H1 (cell line): ENCODE measurements at regions not wholly inside any gene's neighbourhood (a gene's known extent, or its start where the extent isn't known, plus 50 kb on each side); places are given as distances from the start of the nearest gene placed in this dataset.

ENCODE experiments used
- BRCA1 ChIP-seq: IDR thresholded peaks from 2 replicates; pipeline ENCODE4 v1.6.1; 2012; ENCODE audit warnings: low read depth, low read length, improper control_type of control experiment
- CREB1 ChIP-seq: IDR thresholded peaks from 2 replicates; pipeline ENCODE4 v1.6.1; 2012; ENCODE audit warnings: inconsistent platforms
- CTBP2 ChIP-seq: IDR thresholded peaks from 2 replicates; pipeline ENCODE4 v1.7.0; 2011; ENCODE audit warnings: borderline replicate concordance, mild to moderate bottlenecking, moderate library complexity, mixed read lengths, low read length; ENCODE audit not compliant: insufficient read depth, insufficient read length
- HDAC6 ChIP-seq: IDR thresholded peaks from one replicate; pipeline ENCODE4 v1.7.1; 2012; ENCODE audit warnings: low read depth, mild to moderate bottlenecking, inconsistent platforms, low read length, moderate library complexity
- NRF1 ChIP-seq: IDR thresholded peaks from 2 replicates; pipeline ENCODE4 v1.6.1; 2011; ENCODE audit warnings: mild to moderate bottlenecking, low read depth, low read length, improper control_type of control experiment
- RFX5 ChIP-seq: IDR thresholded peaks from 2 replicates; pipeline ENCODE4 v1.6.1; 2011; ENCODE audit warnings: low read depth, low read length, improper control_type of control experiment, borderline replicate concordance
- TAF1 ChIP-seq: IDR thresholded peaks from 2 replicates; pipeline ENCODE4 v1.6.1; 2011; ENCODE audit warnings: mild to moderate bottlenecking, low read depth, low read length
- TEAD4 ChIP-seq: IDR thresholded peaks from 2 replicates; pipeline ENCODE4 v1.6.1; 2012; ENCODE audit warnings: low read depth, low read length, inconsistent platforms, mixed read lengths
- TF ChIP-seq, protein P1 (sequence below): fragments of 300-600 bp; sonication (generic); IDR thresholded peaks from 2 replicates; pipeline ENCODE4 v1.7.1; 2012; ENCODE audit warnings: low read length, moderate library complexity, mild to moderate bottlenecking, inconsistent platforms; ENCODE audit not compliant: insufficient replicate concordance

GRCh38 chr4:117324851-117325491 is 239.6 kb upstream of the TRAM1L1 start (continued):
- TF ChIP-seq, protein P1, sequence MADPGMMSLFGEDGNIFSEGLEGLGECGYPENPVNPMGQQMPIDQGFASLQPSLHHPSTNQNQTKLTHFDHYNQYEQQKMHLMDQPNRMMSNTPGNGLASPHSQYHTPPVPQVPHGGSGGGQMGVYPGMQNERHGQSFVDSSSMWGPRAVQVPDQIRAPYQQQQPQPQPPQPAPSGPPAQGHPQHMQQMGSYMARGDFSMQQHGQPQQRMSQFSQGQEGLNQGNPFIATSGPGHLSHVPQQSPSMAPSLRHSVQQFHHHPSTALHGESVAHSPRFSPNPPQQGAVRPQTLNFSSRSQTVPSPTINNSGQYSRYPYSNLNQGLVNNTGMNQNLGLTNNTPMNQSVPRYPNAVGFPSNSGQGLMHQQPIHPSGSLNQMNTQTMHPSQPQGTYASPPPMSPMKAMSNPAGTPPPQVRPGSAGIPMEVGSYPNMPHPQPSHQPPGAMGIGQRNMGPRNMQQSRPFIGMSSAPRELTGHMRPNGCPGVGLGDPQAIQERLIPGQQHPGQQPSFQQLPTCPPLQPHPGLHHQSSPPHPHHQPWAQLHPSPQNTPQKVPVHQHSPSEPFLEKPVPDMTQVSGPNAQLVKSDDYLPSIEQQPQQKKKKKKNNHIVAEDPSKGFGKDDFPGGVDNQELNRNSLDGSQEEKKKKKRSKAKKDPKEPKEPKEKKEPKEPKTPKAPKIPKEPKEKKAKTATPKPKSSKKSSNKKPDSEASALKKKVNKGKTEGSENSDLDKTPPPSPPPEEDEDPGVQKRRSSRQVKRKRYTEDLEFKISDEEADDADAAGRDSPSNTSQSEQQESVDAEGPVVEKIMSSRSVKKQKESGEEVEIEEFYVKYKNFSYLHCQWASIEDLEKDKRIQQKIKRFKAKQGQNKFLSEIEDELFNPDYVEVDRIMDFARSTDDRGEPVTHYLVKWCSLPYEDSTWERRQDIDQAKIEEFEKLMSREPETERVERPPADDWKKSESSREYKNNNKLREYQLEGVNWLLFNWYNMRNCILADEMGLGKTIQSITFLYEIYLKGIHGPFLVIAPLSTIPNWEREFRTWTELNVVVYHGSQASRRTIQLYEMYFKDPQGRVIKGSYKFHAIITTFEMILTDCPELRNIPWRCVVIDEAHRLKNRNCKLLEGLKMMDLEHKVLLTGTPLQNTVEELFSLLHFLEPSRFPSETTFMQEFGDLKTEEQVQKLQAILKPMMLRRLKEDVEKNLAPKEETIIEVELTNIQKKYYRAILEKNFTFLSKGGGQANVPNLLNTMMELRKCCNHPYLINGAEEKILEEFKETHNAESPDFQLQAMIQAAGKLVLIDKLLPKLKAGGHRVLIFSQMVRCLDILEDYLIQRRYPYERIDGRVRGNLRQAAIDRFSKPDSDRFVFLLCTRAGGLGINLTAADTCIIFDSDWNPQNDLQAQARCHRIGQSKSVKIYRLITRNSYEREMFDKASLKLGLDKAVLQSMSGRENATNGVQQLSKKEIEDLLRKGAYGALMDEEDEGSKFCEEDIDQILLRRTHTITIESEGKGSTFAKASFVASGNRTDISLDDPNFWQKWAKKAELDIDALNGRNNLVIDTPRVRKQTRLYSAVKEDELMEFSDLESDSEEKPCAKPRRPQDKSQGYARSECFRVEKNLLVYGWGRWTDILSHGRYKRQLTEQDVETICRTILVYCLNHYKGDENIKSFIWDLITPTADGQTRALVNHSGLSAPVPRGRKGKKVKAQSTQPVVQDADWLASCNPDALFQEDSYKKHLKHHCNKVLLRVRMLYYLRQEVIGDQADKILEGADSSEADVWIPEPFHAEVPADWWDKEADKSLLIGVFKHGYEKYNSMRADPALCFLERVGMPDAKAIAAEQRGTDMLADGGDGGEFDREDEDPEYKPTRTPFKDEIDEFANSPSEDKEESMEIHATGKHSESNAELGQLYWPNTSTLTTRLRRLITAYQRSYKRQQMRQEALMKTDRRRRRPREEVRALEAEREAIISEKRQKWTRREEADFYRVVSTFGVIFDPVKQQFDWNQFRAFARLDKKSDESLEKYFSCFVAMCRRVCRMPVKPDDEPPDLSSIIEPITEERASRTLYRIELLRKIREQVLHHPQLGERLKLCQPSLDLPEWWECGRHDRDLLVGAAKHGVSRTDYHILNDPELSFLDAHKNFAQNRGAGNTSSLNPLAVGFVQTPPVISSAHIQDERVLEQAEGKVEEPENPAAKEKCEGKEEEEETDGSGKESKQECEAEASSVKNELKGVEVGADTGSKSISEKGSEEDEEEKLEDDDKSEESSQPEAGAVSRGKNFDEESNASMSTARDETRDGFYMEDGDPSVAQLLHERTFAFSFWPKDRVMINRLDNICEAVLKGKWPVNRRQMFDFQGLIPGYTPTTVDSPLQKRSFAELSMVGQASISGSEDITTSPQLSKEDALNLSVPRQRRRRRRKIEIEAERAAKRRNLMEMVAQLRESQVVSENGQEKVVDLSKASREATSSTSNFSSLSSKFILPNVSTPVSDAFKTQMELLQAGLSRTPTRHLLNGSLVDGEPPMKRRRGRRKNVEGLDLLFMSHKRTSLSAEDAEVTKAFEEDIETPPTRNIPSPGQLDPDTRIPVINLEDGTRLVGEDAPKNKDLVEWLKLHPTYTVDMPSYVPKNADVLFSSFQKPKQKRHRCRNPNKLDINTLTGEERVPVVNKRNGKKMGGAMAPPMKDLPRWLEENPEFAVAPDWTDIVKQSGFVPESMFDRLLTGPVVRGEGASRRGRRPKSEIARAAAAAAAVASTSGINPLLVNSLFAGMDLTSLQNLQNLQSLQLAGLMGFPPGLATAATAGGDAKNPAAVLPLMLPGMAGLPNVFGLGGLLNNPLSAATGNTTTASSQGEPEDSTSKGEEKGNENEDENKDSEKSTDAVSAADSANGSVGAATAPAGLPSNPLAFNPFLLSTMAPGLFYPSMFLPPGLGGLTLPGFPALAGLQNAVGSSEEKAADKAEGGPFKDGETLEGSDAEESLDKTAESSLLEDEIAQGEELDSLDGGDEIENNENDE = no peak
- TF ChIP-seq CREB1 = no peak
- TF ChIP-seq BRCA1 = no peak
- no peak for TF ChIP-seq TAF1
- no peak for TF ChIP-seq NRF1
- no peak for TF ChIP-seq CTBP2
- no peak for TF ChIP-seq TEAD4
- no peak for TF ChIP-seq RFX5
- no peak for TF ChIP-seq HDAC6
